GM12874 (cell line): ENCODE measurements at regions not wholly inside any gene's neighbourhood (a gene's known extent, or its start where the extent isn't known, plus 50 kb on each side); places are given as distances from the start of the nearest gene placed in this dataset.

Experiments
- TF ChIP-seq, protein P1 (sequence below): IDR thresholded peaks from 2 replicates; pipeline ENCODE4 v1.5.1; 2011; ENCODE audit warnings: low read depth, mild to moderate bottlenecking, control low read depth, low read length, moderate library complexity; ENCODE audit not compliant: insufficient read depth

DNA sequence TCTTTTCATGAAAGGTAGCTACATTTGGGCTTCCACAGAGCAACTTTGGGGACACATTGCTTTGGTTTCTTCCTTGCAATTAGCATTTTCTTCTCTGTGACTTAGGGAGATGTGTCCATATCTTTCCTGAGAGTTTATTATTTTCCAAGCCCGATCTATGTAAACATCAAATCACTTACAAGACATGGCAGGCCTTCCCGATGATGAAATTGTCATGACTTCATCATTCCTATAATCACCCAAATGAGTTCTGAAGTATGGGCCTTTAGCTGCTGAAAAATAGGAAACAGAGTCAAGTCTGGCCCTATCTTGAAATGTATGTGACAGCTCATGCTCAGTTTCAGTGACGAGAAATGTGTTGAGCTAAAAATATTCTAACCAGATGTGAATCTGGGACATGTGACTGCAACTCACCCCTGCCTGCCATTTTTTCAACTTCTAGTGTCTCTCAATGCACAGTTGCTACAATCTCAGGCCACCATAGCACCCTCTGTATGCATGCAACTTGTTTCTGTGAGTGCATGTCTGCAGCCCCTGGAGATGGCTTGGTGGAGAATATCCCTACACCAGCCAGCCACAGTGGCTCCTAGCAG, 199.6 kb upstream of the MAF start:
- TF ChIP-seq, protein P1, sequence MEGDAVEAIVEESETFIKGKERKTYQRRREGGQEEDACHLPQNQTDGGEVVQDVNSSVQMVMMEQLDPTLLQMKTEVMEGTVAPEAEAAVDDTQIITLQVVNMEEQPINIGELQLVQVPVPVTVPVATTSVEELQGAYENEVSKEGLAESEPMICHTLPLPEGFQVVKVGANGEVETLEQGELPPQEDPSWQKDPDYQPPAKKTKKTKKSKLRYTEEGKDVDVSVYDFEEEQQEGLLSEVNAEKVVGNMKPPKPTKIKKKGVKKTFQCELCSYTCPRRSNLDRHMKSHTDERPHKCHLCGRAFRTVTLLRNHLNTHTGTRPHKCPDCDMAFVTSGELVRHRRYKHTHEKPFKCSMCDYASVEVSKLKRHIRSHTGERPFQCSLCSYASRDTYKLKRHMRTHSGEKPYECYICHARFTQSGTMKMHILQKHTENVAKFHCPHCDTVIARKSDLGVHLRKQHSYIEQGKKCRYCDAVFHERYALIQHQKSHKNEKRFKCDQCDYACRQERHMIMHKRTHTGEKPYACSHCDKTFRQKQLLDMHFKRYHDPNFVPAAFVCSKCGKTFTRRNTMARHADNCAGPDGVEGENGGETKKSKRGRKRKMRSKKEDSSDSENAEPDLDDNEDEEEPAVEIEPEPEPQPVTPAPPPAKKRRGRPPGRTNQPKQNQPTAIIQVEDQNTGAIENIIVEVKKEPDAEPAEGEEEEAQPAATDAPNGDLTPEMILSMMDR = no peak

DNA sequence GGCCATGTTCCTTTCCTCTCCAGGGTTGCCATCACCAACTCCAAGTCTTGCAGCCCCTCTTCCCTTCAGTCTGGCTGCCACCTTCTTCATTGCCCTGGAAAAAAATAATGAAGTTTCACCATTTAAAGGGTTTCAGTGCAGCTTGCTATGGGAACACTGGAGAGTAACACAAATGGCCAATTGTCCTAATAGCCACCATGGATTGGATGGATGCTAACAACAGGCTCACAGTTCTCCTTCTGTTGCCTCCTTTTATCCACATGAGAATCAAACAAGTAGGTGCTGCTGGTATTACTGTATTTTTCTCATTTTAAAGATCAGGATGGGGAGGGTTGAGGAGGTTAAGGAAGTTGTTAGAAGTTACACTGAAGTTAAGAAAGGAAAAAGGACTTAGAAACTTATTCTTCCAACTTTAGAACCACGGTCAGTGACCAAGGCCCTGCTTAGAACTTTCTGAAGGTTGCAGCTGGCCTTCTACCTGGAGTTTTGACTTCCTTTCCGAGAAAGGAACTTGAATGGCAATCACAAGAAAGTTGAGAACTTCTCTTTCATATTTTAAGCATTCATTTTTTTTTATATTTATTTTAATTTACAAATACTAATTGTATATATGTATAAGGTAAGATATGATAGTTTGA, 198.0 kb upstream of the MAF start:
- TF ChIP-seq, protein P1 = no peak

DNA sequence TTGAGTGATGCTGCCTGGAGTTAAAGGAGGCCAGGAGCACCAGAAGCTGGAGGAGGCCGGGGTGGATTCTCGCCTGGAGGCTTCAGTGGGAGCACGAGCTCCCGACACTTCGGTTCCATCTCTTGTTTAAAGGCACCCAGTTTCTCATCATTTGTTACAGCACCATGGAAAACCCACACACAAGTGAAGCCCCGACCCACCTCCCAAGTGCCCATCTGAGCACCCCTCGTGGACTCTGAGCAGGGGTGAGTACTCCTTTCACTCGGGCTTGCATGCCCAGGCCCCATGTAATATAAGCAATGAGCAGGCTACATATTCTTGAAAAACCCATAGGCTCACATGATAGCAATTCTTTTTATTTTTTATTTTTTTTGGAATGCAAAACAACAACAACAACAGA, 196.9 kb upstream of the MAF start:
- TF ChIP-seq, protein P1 = no peak

DNA sequence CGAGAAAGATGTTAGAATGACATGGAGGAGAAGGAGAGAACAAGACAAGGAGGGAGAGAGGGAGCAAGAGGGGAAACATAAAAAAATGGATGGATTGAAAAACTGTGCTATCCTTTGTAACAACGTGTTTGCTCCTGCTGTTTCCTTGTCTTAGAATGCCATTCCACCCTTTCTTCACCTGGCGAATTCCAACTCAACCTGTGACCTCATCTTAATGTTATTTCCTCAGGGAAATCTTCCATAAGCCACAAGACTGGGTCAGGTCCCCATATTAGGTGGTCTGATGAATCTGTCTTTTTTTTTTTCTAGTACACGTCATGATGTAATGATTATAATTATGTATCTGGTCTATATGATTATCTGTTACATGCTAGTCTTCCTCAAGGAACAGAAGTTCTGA, 195.0 kb upstream of the MAF start:
- TF ChIP-seq, protein P1 = no peak

DNA sequence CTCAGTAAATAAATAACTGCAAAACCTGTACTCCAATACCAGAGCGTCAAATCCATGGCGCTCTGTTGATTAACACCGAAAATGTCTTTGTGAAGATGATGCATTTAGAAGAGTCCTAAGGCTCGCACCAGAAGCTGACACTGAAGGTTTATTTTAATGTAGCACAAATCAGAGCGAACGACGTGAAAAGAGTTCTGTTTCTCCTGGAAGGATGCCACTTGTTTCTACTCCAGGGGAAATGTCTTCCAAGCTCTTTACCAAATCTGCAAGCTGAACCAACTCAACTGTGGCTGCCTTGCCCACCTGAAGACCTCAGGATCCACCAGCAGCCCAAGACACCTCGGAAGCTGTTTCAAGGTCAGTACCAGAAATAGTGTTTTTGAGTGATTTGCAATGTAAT, 194.4 kb upstream of the MAF start:
- TF ChIP-seq, protein P1 = no peak

DNA sequence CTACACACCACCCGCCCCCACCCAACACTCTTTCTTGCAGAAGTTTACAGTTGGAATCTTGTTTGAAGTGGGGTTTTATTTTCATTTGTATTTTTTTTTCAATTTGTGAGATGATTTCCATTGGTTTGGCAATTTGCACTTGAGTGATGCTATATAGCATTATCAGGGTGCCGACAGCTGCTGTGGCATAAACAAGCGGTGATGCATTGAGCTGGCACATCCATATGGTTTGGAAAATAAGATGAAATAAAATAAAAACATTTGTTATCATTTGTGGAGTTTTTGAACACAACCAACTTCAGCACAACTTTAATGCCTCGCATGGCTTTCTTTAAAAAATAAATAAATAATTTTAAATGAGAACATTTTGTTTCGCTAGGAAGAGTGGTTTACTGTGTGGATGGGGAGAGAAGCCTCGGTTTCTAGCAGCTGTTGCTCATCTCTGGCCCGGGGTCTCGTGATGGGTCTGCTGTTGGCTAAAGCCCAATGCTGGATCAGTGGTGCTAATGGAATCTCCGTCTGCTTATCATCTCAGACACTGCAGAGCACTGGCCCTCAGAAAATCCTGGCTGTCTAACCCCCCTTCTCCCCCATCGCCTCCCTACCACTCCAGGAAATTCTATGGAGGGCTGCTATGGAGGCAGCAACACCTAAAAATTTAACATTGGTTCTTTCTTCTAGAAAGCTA, 192.3 kb upstream of the MAF start:
- TF ChIP-seq, protein P1 = no peak

DNA sequence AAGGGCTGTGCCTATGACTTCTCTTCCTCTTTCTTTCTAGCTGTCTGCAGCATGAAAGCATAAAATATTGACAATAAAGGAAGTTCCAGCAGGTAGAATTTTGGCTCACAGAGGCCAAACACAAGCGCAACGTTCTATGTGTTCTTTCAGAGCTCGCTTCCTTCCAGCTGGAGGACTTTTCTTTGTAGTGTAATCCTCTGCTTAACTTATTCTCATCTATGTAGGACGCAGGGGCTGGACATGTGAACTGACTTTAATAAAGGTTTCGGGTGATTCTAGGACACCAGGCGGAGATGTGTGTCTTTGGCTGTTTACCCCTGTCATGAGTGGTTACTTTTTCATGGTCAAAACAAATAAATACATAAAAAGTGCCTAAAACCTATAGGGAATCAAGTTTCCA, 191.5 kb upstream of the MAF start:
- TF ChIP-seq, protein P1 = no peak
